Activated B cell treated with CpG ODN at 0.5 μM for 24 hours (primary cell): ENCODE measurements at regions not wholly inside any gene's neighbourhood (a gene's known extent, or its start where the extent isn't known, plus 50 kb on each side); places are given as distances from the start of the nearest gene placed in this dataset.

Source experiments
- ATAC-seq: fragments of 200-7000 bp; cut with Tn5 transposase; one replicate; pipeline ENCODE4 v1.10.0; 2021; ENCODE audit warnings: low read depth, mild to moderate bottlenecking, moderate library complexity
- CTCF ChIA-PET: fragments of 350-600 bp; sonication (Branson Sonifier 250); formaldehyde crosslinking; loops from one replicate; lab custom pipeline; 2021; ENCODE audit warnings: antibody characterized with exemption; lab: Charles Lee
- POLR2A ChIA-PET: fragments of 350-600 bp; sonication (Branson Sonifier 250); formaldehyde crosslinking; loops from one replicate; lab custom pipeline; 2021; ENCODE audit warnings: antibody characterized with exemption; lab: Charles Lee
- DNase-seq: peaks from one replicate; pipeline ENCODE4 v3.0.0; 2022
- H3K27ac Mint-ChIP-seq: one replicate; pipeline ENCODE4 v1.8.0; 2020; ENCODE audit warnings: mixed read lengths
- H3K27me3 Mint-ChIP-seq: one replicate; pipeline ENCODE4 v1.8.0; 2021; ENCODE audit warnings: mixed read lengths
- H3K36me3 Mint-ChIP-seq: one replicate; pipeline ENCODE4 v1.8.0; 2021; ENCODE audit warnings: low read depth, mixed read lengths
- H3K4me1 Mint-ChIP-seq: one replicate; pipeline ENCODE4 v1.8.0; 2021; ENCODE audit warnings: mixed read lengths
- H3K4me3 Mint-ChIP-seq: one replicate; pipeline ENCODE4 v1.8.0; 2020; ENCODE audit warnings: mild to moderate bottlenecking, mixed read lengths
- H3K9me3 Mint-ChIP-seq: one replicate; pipeline ENCODE4 v1.8.0; 2020; ENCODE audit warnings: mixed read lengths
- intact Hi-C: fragments of 100-400 bp; cut with micrococcal nuclease; formaldehyde crosslinking; loops from one replicate; pipeline ENCODE4 v1.15.1; 2024
- TF ChIP-seq, protein P1 (sequence below): fragments of 200-600 bp; IDR thresholded peaks from one replicate; pipeline ENCODE4 v1.8.0; 2022; ENCODE audit warnings: antibody characterized with exemption, mild to moderate bottlenecking

DNA sequence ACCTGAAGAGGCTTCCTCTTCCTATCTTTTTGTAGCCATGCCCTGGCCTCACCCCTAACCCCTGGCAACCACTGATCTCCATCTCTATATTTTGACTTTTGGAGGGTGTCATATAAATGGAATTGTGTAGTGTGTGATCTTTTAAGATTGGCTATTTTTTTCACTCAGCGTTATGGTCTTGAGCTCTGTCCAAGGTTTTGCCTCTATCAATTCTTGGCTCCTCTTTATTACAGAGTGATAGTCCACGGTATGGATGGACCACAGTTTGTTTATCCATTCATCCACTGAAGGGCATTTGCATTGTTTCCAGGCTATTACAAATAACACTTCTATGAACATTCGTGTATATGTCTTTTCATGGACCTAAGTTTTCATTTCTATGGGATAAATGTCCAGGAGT lies 209.8 kb upstream of the IER5L start:
- Mint-ChIP-seq H3K27ac (no peak overlapping the region), H3K27me3 (no peaks in the 10 kb centered on the region), H3K36me3 (no peaks in the 10 kb centered on the region), H3K9me3 (no peaks in the 10 kb centered on the region), H3K4me3 (no peak overlapping the region), H3K4me1 (peaks cover 24% of the 10 kb centered on the region)
- TF ChIP-seq, protein P1, sequence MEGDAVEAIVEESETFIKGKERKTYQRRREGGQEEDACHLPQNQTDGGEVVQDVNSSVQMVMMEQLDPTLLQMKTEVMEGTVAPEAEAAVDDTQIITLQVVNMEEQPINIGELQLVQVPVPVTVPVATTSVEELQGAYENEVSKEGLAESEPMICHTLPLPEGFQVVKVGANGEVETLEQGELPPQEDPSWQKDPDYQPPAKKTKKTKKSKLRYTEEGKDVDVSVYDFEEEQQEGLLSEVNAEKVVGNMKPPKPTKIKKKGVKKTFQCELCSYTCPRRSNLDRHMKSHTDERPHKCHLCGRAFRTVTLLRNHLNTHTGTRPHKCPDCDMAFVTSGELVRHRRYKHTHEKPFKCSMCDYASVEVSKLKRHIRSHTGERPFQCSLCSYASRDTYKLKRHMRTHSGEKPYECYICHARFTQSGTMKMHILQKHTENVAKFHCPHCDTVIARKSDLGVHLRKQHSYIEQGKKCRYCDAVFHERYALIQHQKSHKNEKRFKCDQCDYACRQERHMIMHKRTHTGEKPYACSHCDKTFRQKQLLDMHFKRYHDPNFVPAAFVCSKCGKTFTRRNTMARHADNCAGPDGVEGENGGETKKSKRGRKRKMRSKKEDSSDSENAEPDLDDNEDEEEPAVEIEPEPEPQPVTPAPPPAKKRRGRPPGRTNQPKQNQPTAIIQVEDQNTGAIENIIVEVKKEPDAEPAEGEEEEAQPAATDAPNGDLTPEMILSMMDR, result no peak
- intact Hi-C loops, result no loop called here
- ATAC-seq (no peak), DNase-seq (no peak)
- ChIA-PET POLR2A (no interaction called here), CTCF (no interaction called here)

DNA sequence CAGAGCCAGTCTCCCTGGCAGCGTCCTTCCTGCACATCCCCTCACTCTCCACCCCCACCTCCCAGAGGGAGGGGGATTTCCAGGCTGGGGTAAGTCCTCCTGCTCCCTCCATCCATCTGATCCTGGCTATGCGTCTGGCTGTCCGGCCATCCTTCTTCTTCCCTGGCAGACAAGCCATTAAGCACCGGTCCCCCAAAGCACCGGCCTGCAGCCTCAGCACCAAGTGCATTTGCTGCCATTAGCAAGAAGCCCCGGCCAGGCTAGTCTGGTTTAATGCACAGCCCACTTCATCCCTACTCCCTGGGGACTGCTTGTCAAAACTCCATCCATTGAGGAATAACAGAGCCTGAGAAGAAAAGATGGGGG lies 208.7 kb upstream of the IER5L start:
- intact Hi-C loops, result no loop called here
- ChIA-PET POLR2A (no interaction called here), CTCF (no interaction called here)

DNA sequence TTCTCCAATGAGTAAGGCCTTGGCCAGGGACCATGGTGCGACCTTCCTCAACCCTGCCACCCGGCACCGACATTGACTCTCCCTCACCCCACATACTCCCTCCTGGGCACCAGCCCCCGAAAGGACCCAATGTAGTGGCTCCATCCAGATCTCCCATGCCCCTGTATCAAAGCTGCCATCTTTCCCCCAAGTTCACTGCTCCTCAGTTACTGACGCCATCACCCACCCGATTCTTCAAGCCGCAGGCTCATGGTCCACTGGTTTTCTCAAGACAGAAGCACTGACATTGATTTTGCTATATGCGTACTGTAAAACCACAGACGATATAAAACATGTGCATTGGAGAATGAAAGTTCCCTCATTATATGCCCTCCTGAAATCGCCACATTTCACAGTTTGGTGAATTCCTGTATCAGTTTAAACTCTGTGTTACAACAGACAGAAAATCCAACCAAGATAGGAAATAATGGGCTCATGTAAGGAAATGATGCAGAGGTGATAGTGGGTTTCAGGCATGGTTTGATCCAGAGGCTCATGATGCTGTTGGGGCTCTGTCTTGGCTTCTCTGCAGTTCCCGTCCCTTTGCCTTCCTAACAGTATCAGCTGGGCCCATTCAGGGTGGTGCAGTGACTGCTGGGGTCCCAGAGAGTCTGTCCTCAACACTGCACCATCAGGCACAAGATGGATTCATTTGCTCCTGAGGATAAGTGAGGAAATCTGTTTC lies 207.3 kb upstream of the IER5L start:
- Mint-ChIP-seq H3K27me3 (no peaks in the 10 kb centered on the region), H3K4me3 (peak overlapping the region; percentile 9), H3K4me1 (peaks cover 24% of the 10 kb centered on the region), H3K9me3 (no peaks in the 10 kb centered on the region), H3K27ac (peak overlapping the region; percentile 51), H3K36me3 (no peaks in the 10 kb centered on the region)
- ChIA-PET POLR2A (interaction anchor here (0.5 to 3.4 kb wide), 3 partner anchors 27 to 648 kb away, joined by 4 to 33 read pairs (median 30); no protein-coding TSS in a partner anchor), CTCF (interaction anchor here (0.8 kb wide), 1 partner anchor 213 kb away, joined by 3 read pairs; no protein-coding TSS in a partner anchor)
- DNase-seq (no peak), ATAC-seq (peak; percentile 13)
- intact Hi-C loops, result no loop called here
- TF ChIP-seq, protein P1, result no peak

More for the DNA sequence above, 208.7 kb upstream of the IER5L start:
- H3K36me3 Mint-ChIP-seq, result no peaks in the 10 kb centered on the region
- ATAC-seq (no peak), DNase-seq (no peak)
- no peaks in the 10 kb centered on the region for H3K27me3 Mint-ChIP-seq
- peaks cover 24% of the 10 kb centered on the region for H3K4me1 Mint-ChIP-seq
- no peak overlapping the region for H3K4me3 Mint-ChIP-seq
- TF ChIP-seq, protein P1, result no peak
- no peak overlapping the region for H3K27ac Mint-ChIP-seq
- no peaks in the 10 kb centered on the region for H3K9me3 Mint-ChIP-seq

DNA sequence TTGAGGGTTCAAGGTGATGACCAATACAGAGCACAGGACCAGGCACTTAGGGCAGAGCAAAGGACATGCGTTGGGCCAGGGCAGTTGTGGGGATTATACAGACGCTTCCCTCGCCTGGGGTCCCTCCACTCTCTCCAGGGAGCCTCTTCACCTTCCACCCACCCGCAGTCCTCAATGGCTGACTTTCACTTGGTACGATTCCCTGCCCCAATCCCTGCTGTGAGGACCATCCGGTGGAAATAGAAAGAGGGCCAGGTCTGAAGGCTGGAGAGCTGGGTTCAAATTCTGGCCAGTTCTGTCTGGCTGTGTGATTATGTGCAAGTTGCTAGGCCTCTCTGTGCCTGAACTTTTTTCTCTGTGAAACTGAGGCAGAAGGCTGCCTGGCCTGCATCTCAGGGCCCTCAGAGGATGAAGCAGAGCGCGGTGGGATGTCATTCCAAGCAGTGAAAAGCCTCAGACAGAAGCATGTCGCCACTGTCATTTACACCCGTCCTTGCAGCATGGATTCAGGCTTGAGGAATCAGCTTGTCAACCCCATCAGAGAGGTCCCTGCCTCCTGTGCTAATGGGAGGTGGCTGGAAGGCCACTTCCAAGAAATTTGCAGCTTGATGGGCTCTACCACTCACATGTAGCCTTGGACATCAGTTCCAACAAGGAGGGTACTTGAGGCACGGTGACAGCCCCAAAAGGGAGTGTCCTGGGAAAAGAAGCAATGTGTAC lies 206.6 kb upstream of the IER5L start:
- ChIA-PET CTCF (interaction anchor here (0.9 to 2.1 kb wide), 5 partner anchors 74 to 253 kb away, joined by 3 to 10 read pairs (median 3); no protein-coding TSS in a partner anchor), POLR2A (interaction anchor here (0.7 to 3.4 kb wide), 9 partner anchors 28 to 1196 kb away, joined by 3 to 33 read pairs (median 9); partner anchors contain the start of genes DOLPP1, IER5L and NTMT1)
- H3K27ac Mint-ChIP-seq, result peak overlapping the region; percentile 90
- H3K27me3 Mint-ChIP-seq, result no peaks in the 10 kb centered on the region
- no peak for ATAC-seq
- TF ChIP-seq, protein P1, result no peak
- H3K9me3 Mint-ChIP-seq, result no peaks in the 10 kb centered on the region
- DNase-seq, result no peak
- H3K4me3 Mint-ChIP-seq, result peak overlapping the region; percentile 80
- intact Hi-C loops, result loop anchor here (5.0 kb wide), 2 partner anchors 47 to 223 kb away; no protein-coding TSS in a partner anchor
- no peaks in the 10 kb centered on the region for H3K36me3 Mint-ChIP-seq
- H3K4me1 Mint-ChIP-seq, result peaks cover 24% of the 10 kb centered on the region
